H1 (cell line): ENCODE measurements at regions not wholly inside any gene's neighbourhood (a gene's known extent, or its start where the extent isn't known, plus 50 kb on each side); places are given as distances from the start of the nearest gene placed in this dataset.

ENCODE experiments used
- CTCF ChIA-PET: fragments of 300-600 bp; sonication (Branson Sonifier 250); formaldehyde crosslinking; loops from one replicate; lab custom pipeline; 2021; ENCODE audit not compliant: partially characterized antibody; lab: Charles Lee
- POLR2A ChIA-PET: fragments of 300-600 bp; sonication (Branson Sonifier 250); formaldehyde crosslinking; loops from one replicate; lab custom pipeline; 2021; ENCODE audit warnings: inconsistent platforms; ENCODE audit not compliant: partially characterized antibody; lab: Charles Lee
- DNase-seq, 2 experiments: peaks; one replicate each; pipeline versions ENCODE4 v3.0.0 to v3.0.0-alpha.2; 2010 to 2022; ENCODE audit warnings: low spot score in 2 of 2, low read depth in 1 of 2, mixed read lengths in 1 of 2
- FAIRE-seq: peaks from 2 replicates; lab custom pipeline; 2011; peaks lifted over from hg19 to GRCh38; lab: Jason Lieb, UNC
- H2AFZ ChIP-seq: 2 replicates; pipeline ENCODE4 v1.8.1; 2012; ENCODE audit warnings: low read length, inconsistent platforms
- H2AK5ac ChIP-seq: 2 replicates; pipeline ENCODE4 v1.6.1; 2013; ENCODE audit warnings: low read depth, low read length
- H2BK120ac ChIP-seq: replicated peaks from 2 replicates; pipeline ENCODE3; 2013; ENCODE audit warnings: low read depth, low read length, inconsistent platforms
- H2BK12ac ChIP-seq: 2 replicates; pipeline ENCODE4 v1.6.1; 2013; ENCODE audit warnings: low read depth, low read length
- H2BK15ac ChIP-seq: 2 replicates; pipeline ENCODE4 v1.6.1; 2013; ENCODE audit warnings: low read length
- H2BK20ac ChIP-seq: 2 replicates; pipeline ENCODE4 v1.6.1; 2013; ENCODE audit warnings: low read length
- H2BK5ac ChIP-seq: 2 replicates; pipeline ENCODE4 v1.6.1; 2013; ENCODE audit warnings: low read depth, low read length
- H3K14ac ChIP-seq: 2 replicates; pipeline ENCODE4 v1.6.1; 2013; ENCODE audit warnings: inconsistent platforms; ENCODE audit not compliant: insufficient read length
- H3K18ac ChIP-seq: 2 replicates; pipeline ENCODE4 v1.6.1; 2013; ENCODE audit warnings: low read length; ENCODE audit errors: extremely low read depth
- H3K23ac ChIP-seq: 2 replicates; pipeline ENCODE4 v1.6.1; 2013; ENCODE audit warnings: inconsistent platforms; ENCODE audit not compliant: insufficient read length
- H3K23me2 ChIP-seq: 2 replicates; pipeline ENCODE4 v1.6.1; 2013; ENCODE audit warnings: low read depth, low read length
- H3K27ac ChIP-seq: 2 replicates; pipeline ENCODE4 v1.6.1; 2011; ENCODE audit warnings: low read depth, low read length, inconsistent platforms
- H3K27me3 ChIP-seq, 4 experiments: replicated peaks in 1 of 4; 1 replicate in 1 of 4; 2 replicates in 3 of 4; pipeline versions ENCODE4 v1.6.1 to v1.8.1; 2011 to 2013; ENCODE audit warnings: low read length in 3 of 4, mild to moderate bottlenecking in 3 of 4, inconsistent platforms in 2 of 4, mixed read lengths in 2 of 4, moderate library complexity in 1 of 4; ENCODE audit not compliant: control insufficient read depth in 3 of 4, insufficient read depth in 3 of 4; ENCODE audit errors: extremely low read depth in 1 of 4
- H3K36me3 ChIP-seq, 4 experiments: 2 replicates each; pipeline versions ENCODE4 v1.6.1 to v1.8.1; 2011 to 2013; ENCODE audit warnings: mild to moderate bottlenecking in 4 of 4, low read length in 3 of 4, moderate library complexity in 2 of 4, control low read depth in 1 of 4, inconsistent platforms in 1 of 4; ENCODE audit not compliant: insufficient read depth in 4 of 4, control insufficient read depth in 2 of 4
- H3K4ac ChIP-seq: replicated peaks from 2 replicates; pipeline ENCODE3; 2013; ENCODE audit warnings: low read length, low read depth, mixed read lengths, inconsistent platforms; ENCODE audit not compliant: insufficient read length
- H3K4me1 ChIP-seq, 4 experiments: replicated peaks in 1 of 4; 1 replicate in 1 of 4; 2 replicates in 3 of 4; pipeline versions ENCODE4 v1.6.1 to v1.8.1; 2011 to 2013; ENCODE audit warnings: low read length in 3 of 4, inconsistent platforms in 2 of 4, mixed read lengths in 1 of 4; ENCODE audit not compliant: insufficient read depth in 4 of 4, control insufficient read depth in 3 of 4
- H3K4me2 ChIP-seq, 2 experiments: 2 replicates each; pipeline versions ENCODE4 v1.6.1 to v1.8.1; 2011 to 2013; ENCODE audit warnings: low read depth in 2 of 2, low read length in 2 of 2, control low read depth in 1 of 2, inconsistent platforms in 1 of 2, mild to moderate bottlenecking in 1 of 2; ENCODE audit not compliant: insufficient read depth in 1 of 2
- H3K4me3 ChIP-seq, 4 experiments: fragments of 200-600, 300-600 bp in 1 of 4; sonication (generic), shearing (Covaris generic), sonication (Bioruptor Twin) in 1 of 4; 2 replicates each; pipeline versions ENCODE4 v1.5.1 to v1.8.1; 2011 to 2016; ENCODE audit warnings: low read length in 4 of 4, low read depth in 3 of 4, control low read depth in 2 of 4, inconsistent platforms in 2 of 4, mild to moderate bottlenecking in 2 of 4, mixed read lengths in 1 of 4, moderate library complexity in 1 of 4; ENCODE audit not compliant: insufficient read depth in 2 of 4; ENCODE audit errors: extremely low read depth in 1 of 4
- H3K56ac ChIP-seq: replicated peaks from 2 replicates; pipeline ENCODE3; 2013; ENCODE audit warnings: low read depth, mild to moderate bottlenecking, mixed read lengths, low read length, inconsistent platforms; ENCODE audit not compliant: insufficient read length
- H3K79me1 ChIP-seq: 2 replicates; pipeline ENCODE4 v1.6.1; 2013; ENCODE audit warnings: low read depth, low read length, control low read depth
- H3K79me2 ChIP-seq, 2 experiments: 2 replicates each; pipeline versions ENCODE4 v1.6.1 to v1.8.1; 2012 to 2013; ENCODE audit warnings: low read length in 2 of 2, mild to moderate bottlenecking in 2 of 2, inconsistent platforms in 1 of 2; ENCODE audit not compliant: insufficient read depth in 2 of 2, control insufficient read depth in 1 of 2
- H3K9ac ChIP-seq, 4 experiments: replicated peaks in 1 of 4; 1 replicate in 1 of 4; 2 replicates in 3 of 4; pipeline versions ENCODE4 v1.6.1 to v1.8.1; 2011 to 2013; ENCODE audit warnings: low read depth in 3 of 4, low read length in 3 of 4, control low read depth in 2 of 4, mild to moderate bottlenecking in 2 of 4, moderate library complexity in 2 of 4, inconsistent platforms in 1 of 4; ENCODE audit errors: extremely low read depth in 1 of 4
- H3K9me3 ChIP-seq, 2 experiments: 2 replicates each; pipeline versions ENCODE4 v1.6.1 to v1.8.1; 2012 to 2013; ENCODE audit warnings: mild to moderate bottlenecking in 2 of 2, moderate library complexity in 2 of 2, control low read depth in 1 of 2, inconsistent platforms in 1 of 2, low read depth in 1 of 2, low read length in 1 of 2, mixed read lengths in 1 of 2; ENCODE audit not compliant: insufficient read depth in 2 of 2
- H4K20me1 ChIP-seq, 2 experiments: replicated peaks in 1 of 2; 2 replicates each; pipeline versions ENCODE3 to v1.8.1; 2011 to 2013; ENCODE audit warnings: inconsistent platforms in 2 of 2, low read length in 2 of 2, mild to moderate bottlenecking in 1 of 2; ENCODE audit not compliant: insufficient read depth in 2 of 2, control insufficient read depth in 1 of 2
- H4K5ac ChIP-seq: 2 replicates; pipeline ENCODE4 v1.6.1; 2013; ENCODE audit warnings: low read length, low read depth, mixed read lengths, inconsistent platforms; ENCODE audit not compliant: insufficient read length
- H4K8ac ChIP-seq: 2 replicates; pipeline ENCODE4 v1.8.0; 2013; ENCODE audit warnings: mild to moderate bottlenecking, moderate library complexity, low read length, inconsistent platforms; ENCODE audit not compliant: insufficient read depth; ENCODE audit errors: extremely low read depth
- H4K91ac ChIP-seq: replicated peaks from 2 replicates; pipeline ENCODE3; 2013; ENCODE audit warnings: low read length, mixed read lengths, inconsistent platforms; ENCODE audit not compliant: insufficient read length
- BACH1 ChIP-seq: IDR thresholded peaks from 2 replicates; pipeline ENCODE4 v1.6.1; 2012; ENCODE audit warnings: low read length, improper control_type of control experiment
- BCL11A ChIP-seq, 2 experiments: IDR thresholded peaks; one replicate each; pipeline ENCODE4 v1.6.1; 2011; ENCODE audit warnings: low read depth in 2 of 2, low read length in 2 of 2, mild to moderate bottlenecking in 2 of 2
- CBX5 ChIP-seq: fragments of 300-800, 300-1000 bp; sonication (generic); IDR thresholded peaks from 2 replicates; pipeline ENCODE4 v1.7.1; 2016; ENCODE audit warnings: antibody characterized with exemption, low read length, low read depth
- CBX8 ChIP-seq: fragments of 300-800, 300-1000 bp; sonication (generic); IDR thresholded peaks from 2 replicates; pipeline ENCODE4 v1.7.1; 2016; ENCODE audit warnings: low read depth, low read length, borderline replicate concordance
- EGR1 ChIP-seq: IDR thresholded peaks from 2 replicates; pipeline ENCODE4 v1.6.1; 2011; ENCODE audit warnings: low read depth, low read length, borderline replicate concordance
- EP300 ChIP-seq, 2 experiments: IDR thresholded peaks; 1 replicate in 1 of 2; 2 replicates in 1 of 2; pipeline ENCODE4 v1.6.1; 2011 to 2012; ENCODE audit warnings: low read depth in 2 of 2, low read length in 2 of 2, mild to moderate bottlenecking in 2 of 2, borderline replicate concordance in 1 of 2, inconsistent platforms in 1 of 2, moderate library complexity in 1 of 2
- HDAC2 ChIP-seq, 2 experiments: fragments of 300-600 bp in 1 of 2; sonication (generic) in 1 of 2; IDR thresholded peaks; 2 replicates each; pipeline ENCODE4 v1.6.1; 2011 to 2012; ENCODE audit warnings: low read depth in 2 of 2, low read length in 2 of 2, mild to moderate bottlenecking in 2 of 2, moderate library complexity in 2 of 2, borderline replicate concordance in 1 of 2, inconsistent platforms in 1 of 2
- JUND ChIP-seq: IDR thresholded peaks from 2 replicates; pipeline ENCODE4 v1.6.1; 2011; ENCODE audit warnings: mild to moderate bottlenecking, improper control_type of control experiment, low read length
- KDM1A ChIP-seq: fragments of 200-600, 300-600 bp; sonication (generic); IDR thresholded peaks from 2 replicates; pipeline ENCODE4 v1.7.1; 2016; ENCODE audit warnings: mild to moderate bottlenecking, low read length, borderline replicate concordance
- SP2 ChIP-seq: IDR thresholded peaks from 2 replicates; pipeline ENCODE4 v1.6.1; 2012; ENCODE audit warnings: mild to moderate bottlenecking, low read length, inconsistent platforms
- TCF12 ChIP-seq: IDR thresholded peaks from 2 replicates; pipeline ENCODE4 v1.6.1; 2011; ENCODE audit warnings: low read depth, mild to moderate bottlenecking, low read length
- WGBS, 2 experiments: shearing (Covaris generic) in 1 of 2; methylation state at CpG; one replicate each; pipeline versions ENCODE4 v1.1.6 to v1.1.7; 2013 to 2015; ENCODE audit warnings: low lambda C conversion rate in 2 of 2, mixed read lengths in 2 of 2, inconsistent platforms in 1 of 2, low coverage in 1 of 2, missing lambda C conversion rate in 1 of 2; ENCODE audit not compliant: insufficient replicate concordance in 2 of 2, insufficient coverage in 1 of 2, insufficient read length in 1 of 2; ENCODE audit errors: extremely low coverage in 1 of 2, missing lambda C conversion rate in 1 of 2; 5-methylcytosine and 5-hydroxymethylcytosine counted together
- TF ChIP-seq, protein P1 (sequence below): IDR thresholded peaks from 2 replicates; pipeline ENCODE4 v1.6.1; 2011; ENCODE audit warnings: low read length, improper control_type of control experiment
- TF ChIP-seq, protein P2 (sequence below): IDR thresholded peaks from 2 replicates; pipeline ENCODE4 v1.6.1; 2011; ENCODE audit warnings: low read depth, mild to moderate bottlenecking, low read length; ENCODE audit not compliant: insufficient read depth

DNA sequence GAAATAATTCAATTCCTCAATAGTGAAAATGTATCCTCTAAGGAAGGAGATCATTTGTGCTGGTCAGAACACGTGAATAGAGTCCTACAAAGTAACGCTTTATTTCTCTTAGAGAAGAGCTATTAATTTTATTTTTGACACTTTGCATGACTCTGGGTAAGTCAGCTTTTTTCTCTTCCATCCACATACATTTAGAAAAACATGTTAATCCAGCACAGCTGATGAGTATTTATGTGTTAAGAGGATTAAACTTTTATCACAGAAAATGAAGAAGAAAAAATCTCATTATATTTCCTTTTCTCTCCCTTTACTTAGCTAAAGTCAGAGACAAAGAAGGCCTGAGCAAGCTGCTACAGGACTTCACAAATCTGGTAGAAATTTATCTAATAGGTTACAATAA is 649.5 kb upstream of the CCDC179 start:
- no peaks in the 10 kb centered on the region for H3K79me1 ChIP-seq
- H3K18ac ChIP-seq, result no peak overlapping the region
- no peak overlapping the region for H3K4ac ChIP-seq
- H2BK12ac ChIP-seq, result no peak overlapping the region
- no peaks in the 10 kb centered on the region for H3K27me3 ChIP-seq
- no peak overlapping the region for H2AFZ ChIP-seq
- ChIA-PET CTCF (interaction anchor here (1.2 kb wide), 1 partner anchor 11 kb away, joined by 3 read pairs; no protein-coding TSS in a partner anchor), POLR2A (no interaction called here)
- FAIRE-seq (no peak), DNase-seq (no peak)
- no peak overlapping the region for H2BK20ac ChIP-seq
- no peak overlapping the region for H2BK15ac ChIP-seq
- H3K4me1 ChIP-seq, result no peaks in the 10 kb centered on the region
- no peaks in the 10 kb centered on the region for H4K20me1 ChIP-seq
- H2BK5ac ChIP-seq, result no peak overlapping the region
- no peak overlapping the region for H3K56ac ChIP-seq
- H3K14ac ChIP-seq, result no peak overlapping the region
- 93% methylated on average over 2 of the region's 2 CpGs; no CpG with 5 or more reads in 1 of the 2 experiments for WGBS, 2 experiments
- H3K9ac ChIP-seq, result no peak overlapping the region
- no peak overlapping the region for H3K23ac ChIP-seq
- H3K79me2 ChIP-seq, result no peaks in the 10 kb centered on the region
- no peak overlapping the region for H2BK120ac ChIP-seq
- H4K5ac ChIP-seq, result no peak overlapping the region
- no peaks in the 10 kb centered on the region for H3K36me3 ChIP-seq
- H3K9me3 ChIP-seq, result no peaks in the 10 kb centered on the region
- no peak overlapping the region for H3K4me2 ChIP-seq
- no peak overlapping the region for H3K27ac ChIP-seq
- no peak overlapping the region for H4K91ac ChIP-seq
- no peak overlapping the region for H2AK5ac ChIP-seq
- H3K23me2 ChIP-seq, result no peaks in the 10 kb centered on the region
- H3K4me3 ChIP-seq, result no peak overlapping the region
- H4K8ac ChIP-seq, result no peak overlapping the region
- TF ChIP-seq, protein P1, sequence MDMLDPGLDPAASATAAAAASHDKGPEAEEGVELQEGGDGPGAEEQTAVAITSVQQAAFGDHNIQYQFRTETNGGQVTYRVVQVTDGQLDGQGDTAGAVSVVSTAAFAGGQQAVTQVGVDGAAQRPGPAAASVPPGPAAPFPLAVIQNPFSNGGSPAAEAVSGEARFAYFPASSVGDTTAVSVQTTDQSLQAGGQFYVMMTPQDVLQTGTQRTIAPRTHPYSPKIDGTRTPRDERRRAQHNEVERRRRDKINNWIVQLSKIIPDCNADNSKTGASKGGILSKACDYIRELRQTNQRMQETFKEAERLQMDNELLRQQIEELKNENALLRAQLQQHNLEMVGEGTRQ, result no peak
- no peak for TF ChIP-seq HDAC2 (IDR thresholded peaks at IDR 0.05; ENCODE audit: borderline replicate concordance in 1 of 2, low read depth in 2 of 2, low read length in 2 of 2)
- no peak for TF ChIP-seq BACH1
- TF ChIP-seq EGR1, result no peak
- TF ChIP-seq CBX5, result no peak
- no peak for TF ChIP-seq BCL11A (IDR thresholded peaks at IDR 0.05; ENCODE audit: low read depth in 2 of 2, low read length in 2 of 2)
- no peak for TF ChIP-seq EP300 (IDR thresholded peaks at IDR 0.05; ENCODE audit: borderline replicate concordance in 1 of 2, low read depth in 2 of 2, low read length in 2 of 2)
- TF ChIP-seq CBX8, result no peak
- no peak for TF ChIP-seq KDM1A
- TF ChIP-seq SP2, result no peak
- TF ChIP-seq, protein P2, sequence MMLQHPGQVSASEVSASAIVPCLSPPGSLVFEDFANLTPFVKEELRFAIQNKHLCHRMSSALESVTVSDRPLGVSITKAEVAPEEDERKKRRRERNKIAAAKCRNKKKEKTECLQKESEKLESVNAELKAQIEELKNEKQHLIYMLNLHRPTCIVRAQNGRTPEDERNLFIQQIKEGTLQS, result no peak
- TF ChIP-seq TCF12, result no peak
- no peak for TF ChIP-seq JUND
